A673 (cell line): ENCODE measurements at regions not wholly inside any gene's neighbourhood (a gene's known extent, or its start where the extent isn't known, plus 50 kb on each side); places are given as distances from the start of the nearest gene placed in this dataset.

Experiments
- BruUV-seq: library from RNA; stranded (reverse); fragments of 400-500 nt; replicated peaks from 2 replicates; lab custom pipeline; 2021; lab: Mats Ljungman, UMichigan
- CTCF ChIA-PET: fragments of 300-600 bp; sonication (Branson Sonifier 250); formaldehyde crosslinking; loops from one replicate; lab custom pipeline; 2022; ENCODE audit warnings: antibody characterized with exemption; lab: Charles Lee
- POLR2A ChIA-PET: fragments of 300-600 bp; sonication (Branson Sonifier 250); formaldehyde crosslinking; loops from one replicate; lab custom pipeline; 2022; ENCODE audit warnings: antibody characterized with exemption; ENCODE audit not compliant: low non-redundant PET; lab: Charles Lee
- DNase-seq: peaks from one replicate; pipeline ENCODE4 v3.0.0-alpha.2; 2015; ENCODE audit warnings: low spot score
- H3K27ac ChIP-seq: fragments of 200-600 bp; sonication (generic); 2 replicates; pipeline ENCODE4 v1.5.1; 2016; ENCODE audit warnings: mixed run types, low read depth, mild to moderate bottlenecking, mixed read lengths, antibody characterized with exemption, low read length; ENCODE audit not compliant: poor library complexity, severe bottlenecking
- H3K27me3 ChIP-seq: fragments of 200-600 bp; sonication (generic); replicated peaks from 2 replicates; pipeline ENCODE4 v1.6.1; 2017; ENCODE audit warnings: mixed run types, low read depth, mild to moderate bottlenecking, mixed read lengths, antibody characterized with exemption, low read length; ENCODE audit not compliant: insufficient read depth, poor library complexity
- H3K36me3 ChIP-seq: fragments of 200-600 bp; sonication (generic); 2 replicates; pipeline ENCODE4 v1.6.1; 2016; ENCODE audit warnings: mixed run types, mild to moderate bottlenecking, mixed read lengths, antibody characterized with exemption, low read length; ENCODE audit not compliant: insufficient read depth, poor library complexity, severe bottlenecking
- H3K4me1 ChIP-seq: fragments of 200-600 bp; sonication (generic); 2 replicates; pipeline ENCODE4 v1.6.1; 2017; ENCODE audit warnings: mixed run types, mild to moderate bottlenecking, mixed read lengths, antibody characterized with exemption, low read length; ENCODE audit not compliant: insufficient read depth, poor library complexity, severe bottlenecking
- H3K4me3 ChIP-seq: fragments of 200-600 bp; sonication (generic); 2 replicates; pipeline ENCODE4 v1.5.1; 2016; ENCODE audit warnings: low read depth, mixed run types, mild to moderate bottlenecking, mixed read lengths, low read length; ENCODE audit not compliant: poor library complexity, severe bottlenecking
- H3K9me3 ChIP-seq: fragments of 200-600 bp; sonication (generic); 2 replicates; pipeline ENCODE4 v1.6.1; 2016; ENCODE audit warnings: mixed run types, low read depth, mild to moderate bottlenecking, mixed read lengths, antibody characterized with exemption, low read length; ENCODE audit not compliant: poor library complexity, severe bottlenecking
- EZH2 ChIP-seq: fragments of 200-600 bp; sonication (generic); IDR thresholded peaks from 2 replicates; pipeline ENCODE4 v1.6.1; 2017; ENCODE audit warnings: borderline replicate concordance, low read depth, mild to moderate bottlenecking, mixed read lengths, antibody characterized with exemption, low read length; ENCODE audit not compliant: poor library complexity, severe bottlenecking
- intact Hi-C: fragments of 100-400 bp; cut with micrococcal nuclease; formaldehyde crosslinking; loops from one replicate; pipeline ENCODE4 v1.10.0; 2022; ENCODE audit not compliant: unreplicated experiment
- TF ChIP-seq, protein P1 (sequence below): fragments of 300-800, 200-600 bp; sonication (generic); conservative IDR thresholded peaks from 2 replicates; pipeline ENCODE4 v1.5.1; 2017; ENCODE audit warnings: low read depth, mild to moderate bottlenecking, antibody characterized with exemption, low read length, moderate library complexity, mixed read lengths

- DNase-seq = no peak
- TF ChIP-seq, protein P1, sequence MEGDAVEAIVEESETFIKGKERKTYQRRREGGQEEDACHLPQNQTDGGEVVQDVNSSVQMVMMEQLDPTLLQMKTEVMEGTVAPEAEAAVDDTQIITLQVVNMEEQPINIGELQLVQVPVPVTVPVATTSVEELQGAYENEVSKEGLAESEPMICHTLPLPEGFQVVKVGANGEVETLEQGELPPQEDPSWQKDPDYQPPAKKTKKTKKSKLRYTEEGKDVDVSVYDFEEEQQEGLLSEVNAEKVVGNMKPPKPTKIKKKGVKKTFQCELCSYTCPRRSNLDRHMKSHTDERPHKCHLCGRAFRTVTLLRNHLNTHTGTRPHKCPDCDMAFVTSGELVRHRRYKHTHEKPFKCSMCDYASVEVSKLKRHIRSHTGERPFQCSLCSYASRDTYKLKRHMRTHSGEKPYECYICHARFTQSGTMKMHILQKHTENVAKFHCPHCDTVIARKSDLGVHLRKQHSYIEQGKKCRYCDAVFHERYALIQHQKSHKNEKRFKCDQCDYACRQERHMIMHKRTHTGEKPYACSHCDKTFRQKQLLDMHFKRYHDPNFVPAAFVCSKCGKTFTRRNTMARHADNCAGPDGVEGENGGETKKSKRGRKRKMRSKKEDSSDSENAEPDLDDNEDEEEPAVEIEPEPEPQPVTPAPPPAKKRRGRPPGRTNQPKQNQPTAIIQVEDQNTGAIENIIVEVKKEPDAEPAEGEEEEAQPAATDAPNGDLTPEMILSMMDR = no peak
- no peak for TF ChIP-seq EZH2
- Histone ChIP-seq H3K36me3 (no peaks in the 10 kb centered on the region), H3K27ac (no peak overlapping the region), H3K4me3 (no peak overlapping the region), H3K9me3 (no peaks in the 10 kb centered on the region), H3K4me1 (peaks cover 7% of the 10 kb centered on the region), H3K27me3 (no peaks in the 10 kb centered on the region)
- intact Hi-C loops = no loop called here
- POLR2A ChIA-PET = no interaction called here
- CTCF ChIA-PET = no interaction called here
- no TSS peak for BruUV-seq
Observed at GRCh38 chr2:122656403-122656802, 901.0 kb downstream of the TSN start.

GRCh38 chr2:122660786-122661634 is 905.6 kb downstream of the TSN start:
- TF ChIP-seq, protein P1 = no peak
- no peak for TF ChIP-seq EZH2
- Histone ChIP-seq H3K27ac (no peak overlapping the region), H3K4me3 (no peak overlapping the region), H3K9me3 (no peaks in the 10 kb centered on the region), H3K4me1 (peaks cover 3% of the 10 kb centered on the region), H3K27me3 (no peaks in the 10 kb centered on the region), H3K36me3 (no peaks in the 10 kb centered on the region)
- intact Hi-C loops = no loop called here
- ChIA-PET CTCF (no interaction called here), POLR2A (no interaction called here)
- DNase-seq = no peak
- BruUV-seq = no TSS peak

GRCh38 chr2:122663620-122664019 is 908.2 kb downstream of the TSN start:
- H3K36me3 ChIP-seq = no peaks in the 10 kb centered on the region
- no peak overlapping the region for H3K27ac ChIP-seq
- intact Hi-C loops = no loop called here
- BruUV-seq = no TSS peak
- ChIA-PET POLR2A (no interaction called here), CTCF (no interaction called here)
- DNase-seq = no peak
- H3K27me3 ChIP-seq = no peaks in the 10 kb centered on the region
- H3K9me3 ChIP-seq = no peaks in the 10 kb centered on the region
- H3K4me1 ChIP-seq = peaks cover 3% of the 10 kb centered on the region
- TF ChIP-seq, protein P1 = no peak
- no peak for TF ChIP-seq EZH2
- no peak overlapping the region for H3K4me3 ChIP-seq
